ENCODE measurements at regions not wholly inside any gene's neighbourhood (a gene's known extent, or its start where the extent isn't known, plus 50 kb on each side); places are given as distances from the start of the nearest gene placed in this dataset. TPM values are rescaled to one million over a fixed set of nuclear protein-coding genes. Genes with fewer than 3 reads are reported as not detected.

DNA sequence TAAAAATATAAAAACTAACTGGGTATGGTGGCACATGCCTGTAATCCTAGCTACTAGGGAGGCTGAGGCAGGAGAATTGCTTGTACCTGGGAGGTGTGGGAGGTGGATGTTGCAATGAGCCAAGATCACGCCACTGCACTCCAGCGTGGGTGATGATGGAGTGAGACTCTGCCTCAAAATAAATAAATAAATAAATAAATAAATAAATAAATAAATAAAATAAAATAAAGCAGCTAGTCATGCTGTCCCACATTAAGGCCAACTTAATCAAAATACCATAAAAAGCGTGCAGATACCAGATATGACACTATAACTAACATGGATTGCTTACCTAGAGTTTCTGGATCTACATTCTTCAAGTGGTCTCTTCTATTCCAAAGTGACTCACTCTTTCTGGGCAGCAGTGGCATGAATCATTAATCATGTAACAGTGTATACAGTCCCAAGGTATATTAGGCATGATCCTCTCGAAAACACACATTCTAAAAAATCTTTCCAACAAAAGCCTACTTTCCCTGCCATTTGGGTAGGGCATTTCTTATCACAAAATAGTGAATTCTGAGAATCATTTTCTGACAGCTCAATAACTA is 187.1 kb downstream of the ELAVL2 start:
- Histone ChIP-seq H3K79me1 (ENCODE audit: low read depth in 1 of 2, low read length in 2 of 2) (no peaks in the 10 kb centered on the region), H3K14ac (replicated peaks; ENCODE audit: low read depth, low read length) (no peak overlapping the region), H3K23ac (ENCODE audit: low read depth, low read length) (no peak overlapping the region), H4K91ac (ENCODE audit: insufficient read depth, low read depth, low read length) (no peak overlapping the region), H3K27ac (ENCODE audit: insufficient read depth, low read length) (no peak overlapping the region), H3K18ac (ENCODE audit: low read depth, low read length) (no peak overlapping the region), H3K4me2 (ENCODE audit: low read depth, low read length) (no peak overlapping the region), H3K4me3 (ENCODE audit: insufficient read depth, low read depth, low read length) (no peak overlapping the region), H2AK9ac (replicated peaks; ENCODE audit: low read depth, low read length, poor library complexity) (no peak overlapping the region), H3K27me3 (ENCODE audit: control insufficient read depth, insufficient read depth, low read length) (no peaks in the 10 kb centered on the region), H3K4me1 (ENCODE audit: control insufficient read depth, insufficient read depth, low read length) (no peaks in the 10 kb centered on the region), H3K56ac (ENCODE audit: extremely low read depth, insufficient read depth, low read length) (no peak overlapping the region), H2BK120ac (ENCODE audit: low read depth, low read length) (no peak overlapping the region), H3K9ac (ENCODE audit: low read depth, low read length) (no peak overlapping the region), H4K20me1 (ENCODE audit: insufficient read depth, low read length) (no peaks in the 10 kb centered on the region), H2BK15ac (ENCODE audit: low read depth, low read length) (no peak overlapping the region), H3K4ac (ENCODE audit: low read depth, low read length) (no peak overlapping the region), H4K8ac (ENCODE audit: low read depth in 2 of 2, low read length in 2 of 2) (no peak overlapping the region), H3K9me1 (ENCODE audit: insufficient read depth, low read length) (no peaks in the 10 kb centered on the region), H2AFZ (replicated peaks; ENCODE audit: low read length, poor library complexity) (no peak overlapping the region), H4K5ac (ENCODE audit: low read depth, low read length) (no peak overlapping the region), H2AK5ac (ENCODE audit: low read depth, low read length) (no peak overlapping the region), H2BK5ac (ENCODE audit: low read depth, low read length, poor library complexity, severe bottlenecking) (no peak overlapping the region), H2BK20ac (ENCODE audit: low read depth, low read length) (no peak overlapping the region), H3K36me3 (ENCODE audit: control insufficient read depth, insufficient read depth, low read length) (no peaks in the 10 kb centered on the region), H3K9me3 (ENCODE audit: control insufficient read depth, insufficient read depth, low read length) (peaks cover 12% of the 10 kb centered on the region)
- in situ Hi-C loops (cut with MboI; ENCODE audit: low sequenced_read_pairs): no loop called here
- TF ChIP-seq CHD1 (IDR thresholded peaks at IDR 0.05; ENCODE audit: low read depth, low read length) (no peak), MXI1 (IDR thresholded peaks at IDR 0.05; ENCODE audit: borderline replicate concordance, low read depth, low read length) (no peak), RAD21 (IDR thresholded peaks at IDR 0.05; ENCODE audit: low read length) (no peak), BHLHE40 (IDR thresholded peaks at IDR 0.05; ENCODE audit: low read depth, low read length) (no peak)
- TF ChIP-seq, protein P1, sequence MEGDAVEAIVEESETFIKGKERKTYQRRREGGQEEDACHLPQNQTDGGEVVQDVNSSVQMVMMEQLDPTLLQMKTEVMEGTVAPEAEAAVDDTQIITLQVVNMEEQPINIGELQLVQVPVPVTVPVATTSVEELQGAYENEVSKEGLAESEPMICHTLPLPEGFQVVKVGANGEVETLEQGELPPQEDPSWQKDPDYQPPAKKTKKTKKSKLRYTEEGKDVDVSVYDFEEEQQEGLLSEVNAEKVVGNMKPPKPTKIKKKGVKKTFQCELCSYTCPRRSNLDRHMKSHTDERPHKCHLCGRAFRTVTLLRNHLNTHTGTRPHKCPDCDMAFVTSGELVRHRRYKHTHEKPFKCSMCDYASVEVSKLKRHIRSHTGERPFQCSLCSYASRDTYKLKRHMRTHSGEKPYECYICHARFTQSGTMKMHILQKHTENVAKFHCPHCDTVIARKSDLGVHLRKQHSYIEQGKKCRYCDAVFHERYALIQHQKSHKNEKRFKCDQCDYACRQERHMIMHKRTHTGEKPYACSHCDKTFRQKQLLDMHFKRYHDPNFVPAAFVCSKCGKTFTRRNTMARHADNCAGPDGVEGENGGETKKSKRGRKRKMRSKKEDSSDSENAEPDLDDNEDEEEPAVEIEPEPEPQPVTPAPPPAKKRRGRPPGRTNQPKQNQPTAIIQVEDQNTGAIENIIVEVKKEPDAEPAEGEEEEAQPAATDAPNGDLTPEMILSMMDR (conservative IDR thresholded peaks at IDR 0.05; ENCODE audit: low read depth, low read length): no peak
- ATAC-seq (ENCODE audit: low read depth) (no peak), DNase-seq (no peak)
- CTCF ChIA-PET: no interaction called here
- POLR2A ChIA-PET (ENCODE audit: unreplicated experiment): no interaction called here
- no TSS peak for BruUV-seq (replicated peaks)
- dilution Hi-C loops (cut with HindIII; ENCODE audit: low sequenced_read_pairs, unreplicated experiment): no loop called here
- no CpG with 5 or more reads among the region's 4 CpGs for WGBS, 2 experiments (ENCODE audit: extremely low coverage in 2 of 2, insufficient read length in 1 of 2)
- intact Hi-C loops (cut with micrococcal nuclease): no loop called here

Small RNA genes lying in the stretch of these regions (microRNA-seq; reads per million reads assigned to microRNA genes)
- gene SUMO2P2 (ENCODE audit: insufficient read depth, insufficient read length): not detected

Small RNA genes lying in the stretch of these regions (small RNA-seq; reads per million reads assigned to genes)
- gene SUMO2P2: 0 reads per million in 5 experiments

Data from IMR-90 (cell line).